ENCODE measurements at regions not wholly inside any gene's neighbourhood (a gene's known extent, or its start where the extent isn't known, plus 50 kb on each side); places are given as distances from the start of the nearest gene placed in this dataset.
"Not testable (repeated sequence)": the region's sequence is repeated elsewhere in the genome, so short reads cannot be mapped to it uniquely, and the experiment has no call there.

DNA sequence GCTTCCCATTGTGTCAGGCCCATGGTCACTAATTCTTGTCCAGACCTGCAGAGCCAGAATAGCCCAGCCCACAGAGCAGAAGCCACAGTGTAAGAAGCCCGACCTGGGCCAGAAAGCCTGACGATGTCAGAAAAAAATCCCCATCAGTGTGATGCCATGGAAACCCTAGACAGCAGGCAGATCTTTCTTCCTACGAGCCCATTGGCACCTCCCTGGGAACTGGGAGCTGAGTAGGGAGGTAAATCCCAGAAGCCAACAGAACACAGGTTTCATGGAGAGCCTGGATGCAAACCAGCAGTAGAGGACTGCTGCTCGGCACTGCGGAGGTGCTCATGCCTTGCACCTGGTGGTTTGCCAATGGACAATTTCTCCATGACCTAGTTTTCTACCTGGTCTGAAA lies 82.2 kb upstream of the SLC22A16 start:
- no peak for DNase-seq (ENCODE audit: low spot score)

DNA sequence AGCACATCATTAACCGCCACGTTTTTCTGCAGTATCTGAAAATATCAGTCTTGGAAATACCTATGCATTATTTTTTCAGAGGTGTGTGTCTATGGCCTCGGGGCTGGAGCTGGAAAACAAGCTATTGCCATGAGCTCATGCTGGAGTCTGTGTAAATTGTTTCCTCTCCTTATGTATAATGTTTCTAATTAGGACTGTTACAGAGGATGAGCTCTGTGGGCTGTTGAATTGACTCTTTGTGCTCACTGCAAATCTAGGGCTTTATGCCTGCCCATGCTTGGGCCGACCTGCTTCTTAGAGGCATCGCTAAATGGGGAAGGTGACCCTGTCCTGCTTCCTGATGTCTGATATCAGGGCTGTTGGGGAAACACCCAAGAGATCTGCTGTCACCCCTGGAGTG lies 80.8 kb upstream of the SLC22A16 start:
- no peak for DNase-seq (ENCODE audit: low spot score)

DNA sequence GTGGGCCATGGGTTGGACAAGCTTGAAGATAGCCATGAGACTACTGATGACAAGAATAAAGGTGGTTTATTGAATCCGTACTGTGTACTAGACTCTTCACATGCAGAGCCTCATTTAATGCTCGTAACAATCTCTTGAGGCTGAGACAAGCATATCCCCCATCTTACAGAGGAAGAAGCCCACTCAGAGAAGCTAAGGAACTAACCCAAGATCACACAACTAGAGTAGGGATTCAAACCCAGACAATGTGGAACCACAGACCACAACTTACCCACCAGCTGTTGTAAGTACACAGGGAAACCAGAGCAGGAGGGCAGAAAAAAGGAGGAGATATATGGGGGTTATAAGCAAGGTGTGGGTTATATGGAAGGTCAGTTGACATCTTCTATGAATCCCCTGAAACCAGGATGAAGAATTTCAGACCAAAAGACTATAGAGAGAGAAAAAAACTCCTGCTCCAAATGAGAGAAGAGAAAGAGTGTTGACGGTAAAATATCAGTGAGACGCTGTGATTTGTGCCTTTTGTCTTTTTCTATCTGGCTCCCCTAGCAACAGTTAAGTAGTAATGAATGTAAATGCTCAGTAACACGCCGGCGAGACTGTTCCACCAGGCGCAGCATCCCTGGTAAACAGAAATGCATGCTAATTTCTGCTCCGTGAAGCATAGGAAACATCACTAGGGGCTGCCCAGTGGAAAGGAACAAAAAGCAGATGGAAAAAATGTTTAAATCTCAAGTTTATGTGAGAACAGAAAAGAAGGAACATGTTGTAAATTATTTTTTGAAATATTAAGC lies 80.1 kb upstream of the SLC22A16 start:
- no peak for DNase-seq (ENCODE audit: low spot score)

DNA sequence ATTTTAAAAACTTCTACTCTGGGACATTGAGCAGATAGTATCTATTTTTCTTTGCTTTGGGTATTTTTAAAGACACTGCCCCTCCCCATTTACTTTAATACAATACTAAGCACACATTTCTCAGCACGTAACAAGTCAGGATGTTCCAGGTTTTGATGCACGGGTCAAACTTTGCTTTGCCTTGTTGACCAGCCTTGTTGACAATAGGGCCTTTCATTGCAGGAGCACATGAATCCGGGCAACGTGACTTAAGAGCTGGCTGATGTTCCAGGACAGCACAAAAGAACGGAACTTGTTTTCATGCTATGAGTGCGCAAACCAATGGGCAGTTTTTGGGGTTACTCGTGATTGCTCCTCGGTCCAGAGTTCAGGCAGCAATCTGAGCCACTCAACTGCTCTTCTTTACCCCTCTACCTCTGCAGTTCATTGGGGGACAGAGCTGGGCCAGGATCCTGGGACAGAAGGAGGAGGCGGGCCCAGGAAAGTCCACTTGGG lies 78.6 kb upstream of the SLC22A16 start:
- DNase-seq (ENCODE audit: low spot score), result no peak

DNA sequence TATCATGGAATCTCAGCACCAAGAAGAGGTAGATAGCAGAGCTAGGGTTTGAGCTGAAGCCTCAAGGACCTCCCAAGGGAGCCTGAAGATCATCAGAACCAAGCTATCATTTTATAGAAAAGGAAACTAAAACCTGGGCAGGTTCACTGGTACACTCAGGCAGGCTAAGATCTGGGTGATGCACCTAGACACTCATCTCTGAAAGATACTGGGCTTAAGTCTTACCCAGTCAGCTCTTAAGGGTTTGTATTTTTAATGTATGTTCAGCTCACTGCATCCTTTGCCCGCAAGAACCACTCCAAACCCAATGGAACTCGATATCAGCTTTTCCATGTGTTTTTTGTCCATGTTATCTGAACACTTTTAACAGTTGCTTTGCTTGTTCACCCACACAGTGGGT lies 78.0 kb upstream of the SLC22A16 start:
- DNase-seq (ENCODE audit: low spot score), result no peak

DNA sequence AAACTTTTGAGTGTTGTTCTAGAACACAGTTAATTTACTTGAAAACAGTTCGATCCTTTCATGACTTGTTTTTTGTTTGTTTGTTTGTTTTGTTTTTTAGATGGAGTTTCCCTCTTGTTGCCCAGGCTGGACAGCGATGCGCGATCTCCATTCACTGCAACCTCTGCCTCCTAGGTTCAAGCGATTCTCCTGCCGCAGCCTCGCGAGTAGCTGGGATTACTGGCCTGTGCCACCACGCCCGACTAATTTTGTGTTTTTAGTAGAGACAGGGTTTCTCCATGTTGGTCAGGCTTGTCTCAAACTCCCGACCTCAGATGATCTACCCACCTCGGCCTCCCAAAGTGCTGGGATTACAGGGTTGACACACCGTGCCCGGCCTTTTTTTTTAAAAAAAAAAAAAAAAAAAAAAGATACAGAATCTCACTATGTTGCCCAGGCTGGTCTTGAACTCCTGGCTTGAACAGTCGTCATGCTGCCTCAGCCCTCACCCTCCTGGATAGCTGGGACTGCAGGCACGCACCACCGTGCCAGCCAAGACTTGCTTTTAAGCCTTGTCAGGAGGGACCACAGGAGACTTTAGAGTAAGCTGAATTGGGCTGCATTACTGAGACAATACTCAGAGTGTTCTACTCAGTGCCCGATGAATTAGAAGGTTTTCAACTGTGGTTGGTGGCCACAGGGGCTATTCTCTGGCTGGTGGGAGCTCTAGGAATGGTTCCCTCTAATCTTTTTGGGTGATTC lies 76.7 kb upstream of the SLC22A16 start:
- DNase-seq (ENCODE audit: low spot score), result no peak

DNA sequence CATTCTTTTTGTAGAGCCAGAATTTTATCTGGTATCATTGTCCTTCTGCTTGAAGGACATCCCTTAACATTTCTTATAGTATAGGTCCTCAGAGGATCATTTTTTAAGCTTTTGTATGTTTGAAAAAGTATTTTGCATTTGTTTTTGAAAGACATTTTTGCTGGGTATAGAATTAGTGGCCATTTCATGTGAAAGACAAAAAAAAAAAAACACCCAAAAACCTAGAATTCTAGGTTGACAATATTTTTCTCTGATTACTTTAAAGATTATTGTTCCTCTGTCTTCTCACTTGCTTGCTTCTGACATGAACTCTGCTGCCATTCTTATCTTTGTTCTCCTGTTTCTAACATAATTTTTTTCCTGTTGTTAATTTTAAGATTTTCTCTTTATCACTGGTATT lies 75.7 kb upstream of the SLC22A16 start:
- no peak for DNase-seq (ENCODE audit: low spot score)

DNA sequence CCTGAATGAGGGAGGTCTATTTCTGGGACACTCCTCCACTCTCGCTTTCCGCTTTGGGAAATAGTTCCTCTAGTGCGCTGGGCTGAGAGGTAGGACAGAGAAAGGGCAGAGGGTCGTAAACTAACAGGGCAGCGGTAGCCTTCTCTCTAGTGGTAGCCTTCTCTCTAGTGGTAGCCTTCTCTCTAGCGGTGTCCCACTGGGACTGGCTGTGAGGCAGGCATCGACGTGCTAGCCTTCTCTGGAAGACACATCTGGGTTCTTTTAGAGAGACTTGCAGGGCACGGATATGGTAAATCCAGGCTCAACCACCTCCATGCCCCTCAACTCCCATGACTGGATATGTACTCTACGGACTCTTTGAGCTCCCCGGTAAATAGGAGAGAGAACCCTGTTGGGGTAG lies 74.7 kb upstream of the SLC22A16 start:
- no peak for DNase-seq (ENCODE audit: low spot score)

DNA sequence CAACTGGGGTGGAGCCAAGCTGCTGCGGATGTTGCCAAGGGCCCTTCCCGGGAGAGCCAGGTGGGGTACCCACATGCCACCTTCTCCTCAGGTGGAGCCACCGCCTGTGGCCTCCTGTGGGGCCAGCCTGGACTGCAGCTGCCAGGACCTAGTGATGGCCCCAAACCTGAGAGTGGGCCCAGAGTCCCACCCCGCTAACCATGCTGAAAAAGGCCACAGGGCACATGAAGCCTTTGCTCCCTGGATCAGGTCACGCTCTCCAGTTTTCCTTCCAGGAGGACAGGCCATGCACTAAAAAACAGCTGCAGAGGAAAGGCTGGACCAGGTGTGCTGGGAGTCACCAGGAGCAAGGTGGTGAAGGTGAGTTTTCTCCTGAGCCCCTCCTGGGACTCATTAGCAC lies 73.9 kb upstream of the SLC22A16 start:
- no peak for DNase-seq (ENCODE audit: low spot score)

DNA sequence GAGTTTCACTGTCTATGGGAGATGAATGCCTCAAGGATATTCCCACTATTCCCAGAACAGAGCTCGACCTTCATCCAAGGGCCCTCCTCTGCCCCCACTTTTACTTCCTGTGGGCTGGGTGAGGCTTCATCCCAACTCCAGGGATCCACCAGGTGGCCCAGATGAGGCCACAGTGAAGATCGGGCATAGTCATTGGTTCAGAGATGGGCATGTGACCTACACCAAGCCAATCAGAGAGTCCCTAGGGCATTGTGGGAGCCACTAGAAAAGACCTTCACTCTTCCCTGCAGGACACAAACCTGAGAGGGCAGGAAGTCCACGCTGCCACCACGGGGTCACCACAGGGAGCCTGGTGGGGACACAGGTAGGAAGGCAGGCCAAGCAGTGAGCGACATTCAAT lies 72.9 kb upstream of the SLC22A16 start:
- DNase-seq (ENCODE audit: low spot score), result no peak

DNA sequence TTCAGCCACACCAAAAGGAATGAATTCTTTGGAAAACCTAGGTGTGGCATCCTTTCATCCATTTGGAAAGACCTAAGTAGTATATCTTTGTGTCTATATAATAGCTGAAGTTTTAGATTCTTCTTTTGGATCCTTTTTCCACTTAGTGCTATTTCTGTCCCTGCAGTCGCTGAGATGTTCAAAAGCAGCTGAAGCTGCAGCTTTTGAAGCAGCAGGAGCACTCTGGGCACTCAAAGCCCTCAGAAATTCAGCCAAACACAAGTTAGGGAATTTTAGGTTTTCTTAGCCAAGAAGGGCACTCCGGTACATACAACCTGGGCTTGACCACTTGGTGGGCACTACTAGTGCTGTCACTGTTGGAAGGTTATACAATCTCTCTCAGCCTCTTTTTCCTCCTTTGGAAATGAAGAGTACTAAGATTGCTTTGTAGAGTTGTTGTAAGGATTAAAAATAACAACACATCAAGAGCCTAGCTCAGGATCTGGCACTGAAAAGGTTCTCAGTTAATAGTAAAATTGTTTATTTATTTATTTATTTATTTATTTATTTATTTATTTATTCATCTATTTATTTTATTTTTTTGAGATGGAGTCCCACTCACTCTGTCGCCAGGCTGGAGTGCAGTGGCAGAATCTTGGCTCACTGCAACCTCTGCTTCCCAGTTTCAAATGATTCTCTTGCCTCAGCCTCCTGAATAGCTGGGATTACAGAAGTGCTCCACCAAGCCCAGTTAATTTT lies 71.9 kb upstream of the SLC22A16 start:
- peak; percentile 40 for DNase-seq (ENCODE audit: low spot score)

DNA sequence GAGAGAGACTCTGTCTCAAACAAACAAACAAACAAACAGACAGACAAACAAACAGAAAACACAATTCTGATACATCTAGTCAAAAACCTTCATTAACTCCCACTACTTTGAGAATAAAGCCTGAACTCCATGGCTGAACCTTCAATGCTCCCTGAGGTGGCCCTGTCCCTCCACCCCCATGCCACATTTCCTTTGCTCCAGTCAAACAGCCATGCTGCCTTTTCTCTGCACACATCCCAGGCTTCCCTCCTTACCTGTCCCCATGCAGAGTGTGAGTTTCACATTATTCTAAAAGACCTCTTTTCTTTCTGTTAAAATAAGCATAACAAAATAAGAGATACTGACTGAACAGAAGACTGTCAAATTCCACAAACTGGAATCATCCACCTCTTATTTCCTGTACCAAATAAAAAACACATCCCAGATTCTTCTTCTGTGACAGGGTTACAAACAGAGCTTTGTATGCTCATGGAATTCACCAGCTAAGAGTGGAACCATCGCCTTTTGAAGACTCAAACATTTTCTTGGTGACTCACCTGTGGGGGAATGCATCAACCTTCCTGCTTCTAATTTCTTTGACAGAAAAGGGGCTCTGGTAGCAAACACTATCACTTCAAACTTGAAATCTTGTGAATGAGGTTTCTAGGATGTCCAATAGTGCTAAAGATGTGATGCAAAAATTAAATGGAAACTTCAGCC lies 71.0 kb upstream of the SLC22A16 start:
- DNase-seq (ENCODE audit: low spot score), result no peak

DNA sequence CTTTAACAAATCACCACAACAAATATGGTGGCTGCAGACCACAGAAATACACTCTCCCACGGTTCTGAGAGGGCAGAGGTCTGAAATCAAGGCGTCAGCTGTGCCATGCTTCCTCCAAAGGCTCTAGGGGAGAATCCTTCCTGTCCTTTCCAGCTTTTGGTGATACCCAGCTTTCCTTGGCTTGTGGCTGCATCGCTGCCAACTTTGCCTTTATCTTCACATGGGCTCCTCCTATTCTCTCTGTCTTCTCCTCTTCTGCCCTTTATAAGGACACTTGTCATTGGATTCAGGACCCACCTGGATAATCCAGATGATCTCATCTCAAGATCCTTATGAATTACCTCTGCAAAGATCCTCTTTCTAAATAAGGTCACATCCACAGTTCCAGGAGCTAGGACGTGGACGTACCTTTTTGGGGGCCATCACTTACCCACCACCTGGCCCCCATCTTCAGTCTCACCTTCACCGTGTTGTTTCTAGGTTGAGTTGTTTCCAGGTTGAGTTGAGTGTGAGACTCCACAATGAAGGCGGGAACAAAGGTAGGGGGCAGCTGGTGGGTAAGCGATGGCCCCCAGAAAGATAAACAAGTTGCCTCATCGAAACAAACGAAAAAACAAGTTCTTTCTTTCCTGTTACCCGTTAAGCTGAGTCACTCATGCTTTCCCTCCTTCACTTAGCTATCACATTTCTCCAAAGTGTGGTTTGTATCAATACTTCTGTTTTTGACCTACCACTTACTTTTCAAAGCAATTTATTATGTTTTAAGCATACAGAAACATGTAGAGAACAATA lies 68.9 kb upstream of the SLC22A16 start:
- DNase-seq (ENCODE audit: low spot score), result no peak

DNA sequence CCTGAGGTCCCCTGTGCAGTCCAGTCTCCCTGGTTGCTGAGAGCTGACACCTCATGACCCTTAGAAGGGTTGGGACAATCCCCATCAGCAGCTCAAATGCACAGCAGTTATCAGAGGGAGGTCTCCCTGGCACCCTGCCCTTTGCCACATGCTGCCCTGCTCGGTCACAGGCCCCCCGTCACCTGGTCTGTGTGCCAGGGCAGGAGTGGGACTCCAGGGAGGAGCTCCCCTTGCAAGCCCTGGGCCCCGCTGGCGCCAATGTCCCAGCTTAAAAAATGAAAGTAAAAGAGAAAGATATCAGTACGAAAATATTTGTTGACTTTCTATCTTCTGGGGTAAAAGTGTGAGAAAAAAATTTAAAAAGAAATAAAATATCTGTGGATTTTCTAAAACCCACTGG lies 68.1 kb upstream of the SLC22A16 start:
- no peak for DNase-seq (ENCODE audit: low spot score)

DNA sequence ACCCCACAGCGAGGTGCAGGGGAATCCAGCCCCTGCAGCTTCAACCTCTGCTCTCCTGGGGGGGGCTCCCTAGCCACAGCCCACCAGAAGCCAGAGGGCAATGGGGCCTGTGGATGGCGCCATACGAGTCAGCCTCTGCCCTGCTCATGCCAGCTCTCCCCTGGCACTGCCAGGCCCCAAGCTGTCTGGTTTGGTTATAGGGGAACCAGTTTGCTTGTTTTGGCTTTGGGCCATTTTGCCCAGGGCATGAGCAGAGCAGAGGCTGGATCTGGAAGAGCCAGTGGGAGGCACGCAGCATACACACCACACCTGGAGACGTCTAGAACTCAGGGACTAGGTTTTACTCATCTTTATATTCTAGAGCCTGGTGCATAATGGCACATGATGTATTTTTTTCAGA lies 66.7 kb upstream of the SLC22A16 start:
- no peak for DNase-seq (ENCODE audit: low spot score)

DNA sequence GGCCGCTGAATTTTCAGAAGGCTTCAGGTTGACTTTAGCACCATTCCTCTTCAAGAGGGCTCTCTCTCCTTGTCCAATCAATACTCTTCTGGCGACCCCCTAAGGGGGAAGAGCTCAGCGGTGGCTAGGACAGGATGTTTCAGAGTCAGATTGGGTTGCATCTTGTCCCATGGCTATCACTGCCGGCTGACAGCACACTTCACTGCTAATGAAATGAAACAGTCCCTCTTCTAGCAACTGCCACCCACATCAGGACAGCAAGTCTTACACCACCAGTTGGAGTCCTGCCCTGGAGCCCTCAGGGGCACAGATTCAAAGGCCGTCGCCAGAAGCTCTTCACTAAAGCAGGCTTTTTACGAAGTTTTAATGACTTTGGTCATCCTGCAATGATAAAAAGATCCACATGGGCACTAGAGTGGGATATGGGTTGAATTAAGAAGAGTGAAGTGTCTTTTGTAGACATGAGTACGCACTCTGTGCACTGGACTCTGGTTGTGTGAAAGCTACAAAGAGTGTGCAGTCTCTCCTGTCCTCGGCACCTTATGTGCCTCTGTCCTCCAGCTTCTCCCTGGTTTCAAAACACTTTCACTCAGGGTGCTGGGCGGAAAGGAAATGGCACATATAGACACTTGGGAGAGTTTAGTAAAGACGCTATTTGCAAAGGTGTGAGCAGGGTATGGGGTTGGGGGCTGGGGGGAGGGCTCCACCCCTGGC lies 66.1 kb upstream of the SLC22A16 start:
- peak; percentile 81 for DNase-seq (ENCODE audit: low spot score)

DNA sequence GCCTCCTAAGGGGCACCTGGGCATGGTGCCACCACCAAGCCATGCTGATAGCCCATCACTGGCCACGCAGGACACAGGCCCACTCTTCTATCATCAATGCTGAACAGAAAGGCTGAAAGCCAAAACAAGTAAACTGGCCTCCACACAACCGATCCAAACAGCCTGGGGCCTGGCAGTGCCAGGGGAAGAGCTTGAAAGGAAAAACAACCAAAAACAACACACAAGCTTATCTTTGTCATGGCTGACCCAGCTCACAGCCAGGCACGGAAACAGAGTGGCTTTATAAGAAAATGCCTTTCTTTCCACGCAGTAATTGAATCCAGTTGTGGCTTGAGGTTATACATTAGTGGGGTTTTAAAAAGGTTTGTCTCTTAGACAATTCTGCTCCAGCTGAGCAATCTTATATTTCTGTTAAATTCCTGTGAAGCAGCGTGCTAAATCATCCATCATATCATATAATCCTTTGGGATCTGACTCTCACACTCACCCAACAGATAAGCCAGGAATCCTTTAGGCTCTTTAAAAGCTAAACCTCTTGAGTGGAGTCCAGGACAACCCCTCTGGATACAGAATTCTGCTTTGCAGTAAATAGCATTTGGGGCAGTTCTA lies 65.4 kb upstream of the SLC22A16 start:
- DNase-seq (ENCODE audit: low spot score), result peak; percentile 91

DNA sequence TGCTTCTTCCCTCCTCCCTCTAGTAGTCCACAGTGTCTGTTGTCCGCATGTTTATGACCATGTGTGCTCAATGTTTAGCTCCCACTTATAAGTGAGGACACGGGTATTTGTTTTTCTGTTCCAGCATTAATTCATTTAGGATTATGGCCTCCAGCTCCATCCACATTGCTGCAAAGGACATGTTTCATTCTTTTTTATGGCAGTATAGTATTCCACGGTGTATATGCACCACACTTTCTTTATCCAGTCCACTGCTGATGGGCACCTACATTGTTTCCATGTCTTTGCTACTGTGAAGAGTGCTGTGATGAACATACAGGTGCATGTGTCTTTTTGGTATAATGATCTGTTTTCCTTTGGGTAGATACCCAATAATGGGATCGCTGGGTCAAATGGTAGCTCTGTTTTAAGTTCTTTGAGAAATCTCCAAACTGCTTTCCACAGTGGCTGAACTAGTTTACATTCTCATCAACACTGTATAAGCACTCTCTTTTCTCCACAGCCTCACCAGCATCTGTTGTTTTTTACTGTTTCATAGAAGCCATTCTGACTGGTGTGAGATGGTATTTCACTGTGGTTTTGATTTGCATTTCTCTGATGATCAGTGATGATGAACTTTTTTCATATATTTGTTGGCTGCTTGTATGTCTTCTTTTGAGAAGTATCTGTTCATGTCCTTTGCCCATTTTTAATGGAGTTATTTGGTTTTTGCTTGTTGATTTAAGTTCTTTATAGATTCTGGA lies 63.0 kb upstream of the SLC22A16 start:
- DNase-seq (ENCODE audit: low spot score), result not testable (repeated sequence)

Data from umbilical cord (tissue), 1 donor.